ENCODE measurements at regions not wholly inside any gene's neighbourhood (a gene's known extent, or its start where the extent isn't known, plus 50 kb on each side); places are given as distances from the start of the nearest gene placed in this dataset.
"Not testable (repeated sequence)": the region's sequence is repeated elsewhere in the genome, so short reads cannot be mapped to it uniquely, and the experiment has no call there.

DNA sequence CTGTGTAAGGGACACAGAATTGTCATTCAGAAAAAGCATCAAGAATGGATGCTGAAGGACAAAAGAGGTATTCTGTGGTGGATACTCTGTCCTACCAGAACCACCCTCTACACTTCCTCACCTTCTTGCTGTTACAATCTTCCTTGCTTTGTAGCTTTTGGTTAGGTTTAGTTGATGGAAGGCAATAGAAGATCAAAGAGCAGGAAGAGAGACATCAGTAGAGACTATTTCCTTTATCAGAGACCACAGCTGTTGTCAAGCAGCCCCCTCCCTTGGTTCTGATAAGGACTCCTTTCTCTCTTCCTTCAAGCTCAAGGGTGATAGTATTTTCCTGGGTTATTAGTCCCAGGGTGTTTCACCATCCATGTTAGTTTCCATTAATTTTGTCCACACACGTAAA is 84.7 kb upstream of the ALCAM start:
- DNase-seq (ENCODE audit: low read depth), result no peak

DNA sequence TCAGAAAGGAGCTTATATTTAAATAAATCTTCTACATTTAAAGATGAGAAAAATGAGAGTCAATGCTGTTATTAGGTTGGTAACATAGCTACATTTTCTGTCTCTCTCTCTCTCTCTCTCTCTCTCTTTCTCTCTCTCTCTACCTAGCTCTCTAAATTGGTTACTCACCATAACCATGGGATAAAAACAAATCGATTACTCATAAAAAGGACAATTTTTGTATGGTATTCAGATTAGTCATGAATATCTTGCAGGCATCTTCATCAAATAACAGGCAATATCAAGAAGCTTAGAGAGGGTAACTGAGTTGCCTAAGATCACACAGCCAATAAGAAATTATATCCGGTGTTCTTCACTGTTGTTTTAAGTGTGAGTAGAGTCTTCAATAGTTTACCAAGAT is 81.8 kb upstream of the ALCAM start:
- DNase-seq (ENCODE audit: low read depth), result no peak

DNA sequence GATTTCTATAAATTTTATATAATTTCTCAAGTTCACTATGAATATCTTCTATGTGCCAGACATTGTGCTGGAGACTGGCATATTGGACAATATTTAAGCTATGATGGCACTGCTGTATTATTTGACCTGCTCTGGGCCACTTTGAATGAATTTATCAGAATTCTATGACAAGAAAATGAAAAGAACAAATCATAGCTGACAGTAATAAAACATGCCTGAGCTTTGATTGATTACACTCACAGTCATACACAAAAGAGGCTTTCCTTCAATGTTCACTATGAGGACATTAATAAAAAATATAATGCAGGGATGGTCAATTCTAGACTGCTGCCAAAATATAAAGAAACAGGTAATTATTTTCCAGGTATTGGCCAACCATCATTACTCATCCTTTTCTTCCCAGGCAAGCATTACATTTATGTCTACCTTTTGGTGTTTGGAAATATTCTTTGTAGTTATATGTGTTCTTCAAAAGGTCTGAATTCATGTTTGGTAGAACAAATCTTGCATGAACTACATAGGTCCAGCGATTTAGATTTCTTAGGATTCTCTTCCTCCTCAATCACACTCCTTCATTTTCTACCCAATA is 81.0 kb upstream of the ALCAM start:
- DNase-seq (ENCODE audit: low read depth), result no peak

DNA sequence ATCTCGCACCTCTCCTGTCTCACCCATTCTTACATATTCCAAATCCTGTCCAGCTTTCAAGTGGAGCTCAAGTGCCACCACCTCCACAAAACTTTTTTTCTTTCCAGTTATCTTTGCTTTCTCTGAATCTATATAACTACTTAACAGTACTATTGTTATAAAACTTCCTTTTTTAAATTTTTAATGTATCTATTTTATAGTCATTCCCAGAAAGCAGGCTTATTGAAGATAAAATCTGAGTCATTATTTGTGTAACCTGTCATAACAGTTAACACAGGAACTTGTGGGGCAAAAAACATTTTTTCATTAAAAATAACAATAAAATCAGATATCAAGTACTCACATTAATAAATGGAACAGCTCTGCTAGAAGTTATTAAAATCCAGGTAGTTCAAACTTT is 73.3 kb upstream of the ALCAM start:
- DNase-seq (ENCODE audit: low read depth), result no peak

DNA sequence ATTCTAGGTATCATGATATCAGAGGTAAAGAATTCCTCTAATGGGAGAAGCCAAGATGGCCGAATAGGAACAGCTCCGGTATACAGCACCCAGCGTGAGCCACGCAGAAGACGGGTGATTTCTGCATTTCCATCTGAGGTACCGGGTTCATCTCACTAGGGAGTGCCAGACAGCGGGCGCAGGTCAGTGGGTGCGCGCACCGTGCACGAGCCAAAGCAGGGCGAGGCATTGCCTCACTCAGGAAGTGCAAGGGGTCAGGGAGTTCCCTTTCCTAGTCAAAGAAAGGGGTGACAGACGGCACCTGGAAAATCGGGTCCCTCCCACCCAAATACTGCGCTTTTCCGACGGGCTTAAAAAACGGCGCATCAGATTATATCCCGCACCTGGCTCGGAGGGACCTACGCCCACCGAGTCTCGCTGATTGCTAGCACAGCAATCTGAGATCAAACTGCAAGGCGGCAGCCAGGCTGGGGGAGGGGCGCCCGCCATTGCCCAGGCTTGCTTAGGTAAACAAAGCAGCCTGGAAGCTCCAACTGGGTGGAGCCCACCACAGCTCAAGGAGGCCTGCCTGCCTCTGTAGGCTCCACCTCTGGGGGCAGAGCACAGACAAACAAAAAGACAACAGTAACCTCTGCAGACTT is 70.4 kb upstream of the ALCAM start:
- DNase-seq (ENCODE audit: low read depth), result not testable (repeated sequence)

DNA sequence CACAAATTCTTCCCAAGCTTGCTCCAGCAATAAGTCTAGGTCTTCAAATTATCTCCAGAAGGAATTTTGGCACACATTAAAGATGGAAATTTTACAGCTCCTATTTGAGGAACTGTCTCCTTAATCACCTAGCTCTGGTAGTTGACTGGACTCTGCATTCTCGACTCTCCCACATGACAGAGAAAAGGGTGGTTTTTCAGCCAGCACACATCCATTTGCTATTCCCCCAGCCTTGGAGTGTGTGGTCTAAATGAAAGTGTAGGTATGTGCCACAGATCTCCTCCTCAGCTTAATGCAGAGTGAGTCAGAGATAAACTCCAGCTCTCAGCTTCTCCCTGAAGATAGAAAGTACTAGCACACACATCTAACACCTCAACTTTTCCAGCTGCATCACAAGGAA is 62.2 kb upstream of the ALCAM start:
- peak; percentile 1 for DNase-seq (ENCODE audit: low read depth)

DNA sequence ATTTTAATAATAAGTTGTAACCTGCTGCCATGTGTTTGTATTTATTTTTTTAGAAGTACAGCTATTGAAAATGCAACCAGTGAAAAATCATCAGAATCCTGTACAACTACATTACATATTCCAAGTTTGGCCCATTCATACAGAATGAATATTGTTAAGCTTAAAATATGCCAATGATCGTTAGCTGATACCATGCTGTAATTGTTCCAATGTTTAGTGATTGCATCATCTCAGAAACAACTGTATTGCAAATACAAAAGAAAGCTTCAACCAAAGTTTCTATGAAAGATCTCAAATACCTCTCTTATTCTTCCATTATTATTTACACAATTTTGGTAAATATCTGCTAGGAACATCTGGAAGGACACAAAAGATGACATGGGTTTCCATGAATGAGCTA is 51.6 kb upstream of the ALCAM start:
- no peak for DNase-seq (ENCODE audit: low read depth)

DNA sequence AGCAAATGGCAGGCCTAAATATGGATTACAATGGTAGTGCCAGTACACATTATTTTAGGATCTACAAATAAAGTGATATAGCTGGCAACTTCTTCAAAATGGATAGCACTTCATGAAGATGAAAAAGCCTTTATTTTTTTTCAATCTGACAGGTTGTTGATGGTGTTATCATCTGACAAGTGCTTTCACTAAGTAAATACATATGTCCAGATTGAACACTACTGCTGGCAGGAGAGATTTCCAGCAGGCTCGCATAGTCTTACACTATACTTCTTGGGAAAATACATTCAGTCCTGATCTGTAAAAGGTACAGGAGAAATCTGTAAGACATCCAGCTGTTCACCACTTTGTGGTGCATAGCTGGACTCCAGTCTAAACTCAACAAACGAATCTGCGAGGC is 50.9 kb upstream of the ALCAM start:
- no peak for DNase-seq (ENCODE audit: low read depth)

DNA sequence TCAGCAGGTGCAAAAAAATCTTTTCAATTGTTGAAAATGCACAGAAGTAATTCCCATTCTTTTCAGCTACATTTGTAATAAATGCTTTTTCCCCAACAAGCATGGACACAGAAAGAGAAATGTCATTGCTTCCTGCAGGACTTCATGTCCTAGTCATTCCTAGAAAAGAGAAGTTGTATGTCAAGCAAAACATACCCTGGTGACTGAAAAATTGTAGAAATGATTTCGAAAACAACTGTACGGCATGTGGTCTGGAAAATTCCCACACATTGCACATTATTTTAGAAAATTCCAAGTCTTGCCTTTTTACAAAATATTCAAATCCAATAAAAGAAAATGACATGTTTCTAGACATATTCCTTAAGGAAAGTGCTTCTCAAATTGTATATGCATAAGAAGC is 50.4 kb upstream of the ALCAM start:
- DNase-seq (ENCODE audit: low read depth), result no peak
